IMR-90 (cell line): ENCODE measurements at regions not wholly inside any gene's neighbourhood (a gene's known extent, or its start where the extent isn't known, plus 50 kb on each side); places are given as distances from the start of the nearest gene placed in this dataset.

Source experiments
- ATAC-seq: fragments of 200-7000 bp; cut with Tn5 transposase; 2 replicates; pipeline ENCODE4 v1.9.1; 2020; ENCODE audit warnings: low read depth, mild to moderate bottlenecking, moderate library complexity
- BruUV-seq: library from RNA; stranded (reverse); fragments of 400-500 nt; replicated peaks from 2 replicates; lab custom pipeline; 2021; lab: Mats Ljungman, UMichigan
- CTCF ChIA-PET: fragments of 300-600 bp; formaldehyde crosslinking; extraction: SDS; loops from one replicate; lab custom pipeline; 2021; ENCODE audit warnings: antibody characterized with exemption; lab: Yijun Ruan, JAX
- POLR2A ChIA-PET: fragments of 300-600 bp; sonication (Branson Sonifier 250); formaldehyde crosslinking; loops from one replicate; lab custom pipeline; 2022; ENCODE audit warnings: antibody characterized with exemption; ENCODE audit not compliant: unreplicated experiment; lab: Charles Lee
- DNase-seq: peaks from one replicate; pipeline ENCODE4 v3.0.0; 2013
- H2AFZ ChIP-seq: replicated peaks from 2 replicates; pipeline ENCODE3; 2013; ENCODE audit warnings: low read length, mild to moderate bottlenecking; ENCODE audit not compliant: poor library complexity
- H2AK5ac ChIP-seq: 2 replicates; pipeline ENCODE4 v1.6.1; 2013; ENCODE audit warnings: low read depth, low read length, inconsistent platforms
- H2AK9ac ChIP-seq: replicated peaks from 2 replicates; pipeline ENCODE3; 2013; ENCODE audit warnings: mild to moderate bottlenecking, low read depth, low read length, moderate library complexity; ENCODE audit not compliant: poor library complexity
- H2BK120ac ChIP-seq: 2 replicates; pipeline ENCODE4 v1.6.1; 2013; ENCODE audit warnings: low read depth, low read length, inconsistent platforms
- H2BK15ac ChIP-seq: 3 replicates; pipeline ENCODE4 v1.6.1; 2013; ENCODE audit warnings: low read depth, low read length, inconsistent platforms
- H2BK20ac ChIP-seq: 2 replicates; pipeline ENCODE4 v1.6.1; 2013; ENCODE audit warnings: low read depth, mild to moderate bottlenecking, inconsistent platforms, low read length, moderate library complexity
- H2BK5ac ChIP-seq: 2 replicates; pipeline ENCODE4 v1.6.1; 2013; ENCODE audit warnings: mild to moderate bottlenecking, low read depth, low read length, inconsistent platforms; ENCODE audit not compliant: poor library complexity, severe bottlenecking
- H3K14ac ChIP-seq: replicated peaks from 2 replicates; pipeline ENCODE4 v1.6.1; 2013; ENCODE audit warnings: low read depth, low read length, inconsistent platforms
- H3K18ac ChIP-seq: 2 replicates; pipeline ENCODE4 v1.6.1; 2013; ENCODE audit warnings: low read depth, low read length, control low read depth
- H3K23ac ChIP-seq: 2 replicates; pipeline ENCODE4 v1.6.1; 2013; ENCODE audit warnings: low read depth, low read length, inconsistent platforms
- H3K27ac ChIP-seq: 2 replicates; pipeline ENCODE4 v1.5.1; 2013; ENCODE audit warnings: mild to moderate bottlenecking, control low read depth, low read length; ENCODE audit not compliant: insufficient read depth
- H3K27me3 ChIP-seq: 2 replicates; pipeline ENCODE4 v1.6.1; 2013; ENCODE audit warnings: low read length; ENCODE audit not compliant: control insufficient read depth, insufficient read depth
- H3K36me3 ChIP-seq: 2 replicates; pipeline ENCODE4 v1.6.1; 2013; ENCODE audit warnings: low read length, mixed read lengths; ENCODE audit not compliant: control insufficient read depth, insufficient read depth
- H3K4ac ChIP-seq: 2 replicates; pipeline ENCODE4 v1.6.1; 2013; ENCODE audit warnings: low read depth, low read length, inconsistent platforms
- H3K4me1 ChIP-seq: 2 replicates; pipeline ENCODE4 v1.6.1; 2013; ENCODE audit warnings: low read length, mixed read lengths; ENCODE audit not compliant: control insufficient read depth, insufficient read depth
- H3K4me2 ChIP-seq: 2 replicates; pipeline ENCODE4 v1.6.1; 2013; ENCODE audit warnings: low read depth, mild to moderate bottlenecking, control low read depth, low read length, moderate library complexity
- H3K4me3 ChIP-seq: 2 replicates; pipeline ENCODE4 v1.5.1; 2013; ENCODE audit warnings: low read depth, mild to moderate bottlenecking, control low read depth, low read length, moderate library complexity; ENCODE audit not compliant: insufficient read depth
- H3K56ac ChIP-seq: 2 replicates; pipeline ENCODE4 v1.6.1; 2013; ENCODE audit warnings: low read length, inconsistent platforms; ENCODE audit not compliant: insufficient read depth; ENCODE audit errors: extremely low read depth
- H3K79me1 ChIP-seq, 2 experiments: 2 replicates each; pipeline ENCODE4 v1.6.1; 2013; ENCODE audit warnings: low read length in 2 of 2, inconsistent platforms in 1 of 2, low read depth in 1 of 2
- H3K9ac ChIP-seq: 2 replicates; pipeline ENCODE4 v1.6.1; 2013; ENCODE audit warnings: low read depth, low read length, control low read depth
- H3K9me1 ChIP-seq: 2 replicates; pipeline ENCODE4 v1.6.1; 2013; ENCODE audit warnings: low read length, inconsistent platforms; ENCODE audit not compliant: insufficient read depth
- H3K9me3 ChIP-seq: 2 replicates; pipeline ENCODE4 v1.6.1; 2013; ENCODE audit warnings: low read length; ENCODE audit not compliant: control insufficient read depth, insufficient read depth
- H4K20me1 ChIP-seq: 2 replicates; pipeline ENCODE4 v1.6.1; 2013; ENCODE audit warnings: low read length, inconsistent platforms; ENCODE audit not compliant: insufficient read depth
- H4K5ac ChIP-seq: 2 replicates; pipeline ENCODE4 v1.6.1; 2013; ENCODE audit warnings: mild to moderate bottlenecking, low read depth, low read length, control low read depth
- H4K8ac ChIP-seq, 2 experiments: 2 replicates each; pipeline ENCODE4 v1.6.1; 2013; ENCODE audit warnings: low read depth in 2 of 2, low read length in 2 of 2, control low read depth in 1 of 2, inconsistent platforms in 1 of 2
- H4K91ac ChIP-seq: 2 replicates; pipeline ENCODE4 v1.6.1; 2013; ENCODE audit warnings: low read depth, low read length, inconsistent platforms; ENCODE audit not compliant: insufficient read depth
- BHLHE40 ChIP-seq: fragments of 150-350 bp; IDR thresholded peaks from 2 replicates; pipeline ENCODE4 v1.6.1; 2016; ENCODE audit warnings: mild to moderate bottlenecking, low read depth, low read length
- MAFK ChIP-seq: IDR thresholded peaks from 2 replicates; pipeline ENCODE4 v1.6.1; 2012; ENCODE audit warnings: low read depth, low read length, improper control_type of control experiment
- POLR2A ChIP-seq: IDR thresholded peaks from 2 replicates; pipeline ENCODE4 v1.6.1; 2012; ENCODE audit warnings: mild to moderate bottlenecking, low read depth, low read length
- RAD21 ChIP-seq: IDR thresholded peaks from 2 replicates; pipeline ENCODE4 v1.6.1; 2012; ENCODE audit warnings: low read length, improper control_type of control experiment
- SMC3 ChIP-seq: fragments of 150-350 bp; IDR thresholded peaks from 2 replicates; pipeline ENCODE4 v1.6.1; 2016; ENCODE audit warnings: low read depth, mild to moderate bottlenecking, antibody characterized with exemption, low read length, moderate library complexity
- WGBS, 2 experiments: methylation state at CpG; one replicate each; pipeline versions ENCODE4 v1.1.5 to v1.1.7; 2013; ENCODE audit warnings: missing lambda C conversion rate in 2 of 2; ENCODE audit not compliant: insufficient read length in 1 of 2; ENCODE audit errors: extremely low coverage in 2 of 2; 5-methylcytosine and 5-hydroxymethylcytosine counted together
- dilution Hi-C: fragments of 300-500 bp; cut with HindIII; formaldehyde crosslinking; loops from one replicate; pipeline ENCODE4 v1.14.3; 2018; ENCODE audit warnings: low sequenced_read_pairs; ENCODE audit not compliant: unreplicated experiment
- in situ Hi-C: fragments of 300-500 bp; cut with MboI; formaldehyde crosslinking; loops from 3 replicates; pipeline ENCODE4 v1.14.3; 2019; ENCODE audit warnings: low sequenced_read_pairs, inconsistent platforms, mixed read lengths
- intact Hi-C: fragments of 100-400 bp; cut with micrococcal nuclease; formaldehyde crosslinking; loops from 2 replicates; pipeline ENCODE4 v1.10.0; 2022
- TF ChIP-seq, protein P1 (sequence below): fragments of 150-350 bp; IDR thresholded peaks from 2 replicates; pipeline ENCODE4 v1.6.1; 2017; ENCODE audit warnings: mild to moderate bottlenecking, antibody characterized with exemption, low read length, low read depth

DNA sequence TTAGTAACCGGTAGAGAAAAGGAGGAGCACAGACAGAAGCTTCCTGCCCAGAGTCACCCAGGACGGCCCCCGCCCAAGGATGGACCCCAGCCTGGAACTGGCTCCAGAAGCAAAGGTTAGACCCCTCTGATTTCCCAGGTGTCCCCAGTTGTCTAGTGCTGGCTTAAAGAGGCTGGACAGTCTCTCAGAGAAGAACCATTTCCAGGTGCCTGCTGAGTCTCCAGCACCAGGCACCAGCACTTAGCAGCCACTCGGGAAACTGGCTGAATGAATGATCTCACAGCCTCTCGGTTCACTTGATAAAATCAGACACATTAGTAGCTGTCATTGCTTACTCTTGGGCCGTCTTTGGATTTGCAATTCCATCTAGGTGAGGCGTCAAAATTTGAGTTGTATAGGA is 139.7 kb upstream of the HES1 start:
- TF ChIP-seq POLR2A (no peak), SMC3 (no peak), MAFK (no peak), RAD21 (no peak), BHLHE40 (no peak)
- TF ChIP-seq, protein P1, sequence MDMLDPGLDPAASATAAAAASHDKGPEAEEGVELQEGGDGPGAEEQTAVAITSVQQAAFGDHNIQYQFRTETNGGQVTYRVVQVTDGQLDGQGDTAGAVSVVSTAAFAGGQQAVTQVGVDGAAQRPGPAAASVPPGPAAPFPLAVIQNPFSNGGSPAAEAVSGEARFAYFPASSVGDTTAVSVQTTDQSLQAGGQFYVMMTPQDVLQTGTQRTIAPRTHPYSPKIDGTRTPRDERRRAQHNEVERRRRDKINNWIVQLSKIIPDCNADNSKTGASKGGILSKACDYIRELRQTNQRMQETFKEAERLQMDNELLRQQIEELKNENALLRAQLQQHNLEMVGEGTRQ, result no peak
- Histone ChIP-seq H3K27ac (no peak overlapping the region), H2BK5ac (no peak overlapping the region), H3K79me1 (no peaks in the 10 kb centered on the region), H3K27me3 (peaks cover 41% of the 10 kb centered on the region), H3K36me3 (no peaks in the 10 kb centered on the region), H3K56ac (no peak overlapping the region), H3K4me1 (no peaks in the 10 kb centered on the region), H4K20me1 (no peaks in the 10 kb centered on the region), H4K8ac (no peak overlapping the region), H2AFZ (no peak overlapping the region), H2AK9ac (no peak overlapping the region), H3K4ac (no peak overlapping the region), H3K4me2 (no peak overlapping the region), H3K23ac (no peak overlapping the region), H3K18ac (no peak overlapping the region), H3K4me3 (no peak overlapping the region), H3K9me1 (no peaks in the 10 kb centered on the region), H3K9me3 (no peaks in the 10 kb centered on the region), H3K9ac (no peak overlapping the region), H2BK20ac (no peak overlapping the region), H4K5ac (no peak overlapping the region), H3K14ac (no peak overlapping the region), H2AK5ac (no peak overlapping the region), H2BK120ac (no peak overlapping the region), H2BK15ac (no peak overlapping the region), H4K91ac (no peak overlapping the region)
- 0% methylated on average over 1 of the region's 7 CpGs; no CpG with 5 or more reads in 1 of the 2 experiments for WGBS, 2 experiments
- ChIA-PET POLR2A (no interaction called here), CTCF (no interaction called here)
- dilution Hi-C loops, result no loop called here
- no TSS peak for BruUV-seq
- intact Hi-C loops, result no loop called here
- DNase-seq (no peak), ATAC-seq (no peak)
- in situ Hi-C loops, result no loop called here
